Skin epidermis (tissue), 12 donors: ENCODE measurements at regions not wholly inside any gene's neighbourhood (a gene's known extent, or its start where the extent isn't known, plus 50 kb on each side); places are given as distances from the start of the nearest gene placed in this dataset.
"Not testable (repeated sequence)": the region's sequence is repeated elsewhere in the genome, so short reads cannot be mapped to it uniquely, and the experiment has no call there.

Experiments
- H3K27ac ChIP-seq, 21 experiments: fragments of 200-600 bp; sonication (generic) in 11 of 21; one replicate each; pipeline ENCODE4 v1.5.0; 2020; ENCODE audit warnings: mild to moderate bottlenecking in 3 of 21, inconsistent platforms in 2 of 21, moderate library complexity in 2 of 21
- H3K4me3 ChIP-seq, 7 experiments: fragments of 200-600 bp; sonication (generic) in 2 of 7; one replicate each; pipeline ENCODE4 v1.5.0; 2020; ENCODE audit warnings: inconsistent platforms in 2 of 7, mild to moderate bottlenecking in 2 of 7, moderate library complexity in 1 of 7

DNA sequence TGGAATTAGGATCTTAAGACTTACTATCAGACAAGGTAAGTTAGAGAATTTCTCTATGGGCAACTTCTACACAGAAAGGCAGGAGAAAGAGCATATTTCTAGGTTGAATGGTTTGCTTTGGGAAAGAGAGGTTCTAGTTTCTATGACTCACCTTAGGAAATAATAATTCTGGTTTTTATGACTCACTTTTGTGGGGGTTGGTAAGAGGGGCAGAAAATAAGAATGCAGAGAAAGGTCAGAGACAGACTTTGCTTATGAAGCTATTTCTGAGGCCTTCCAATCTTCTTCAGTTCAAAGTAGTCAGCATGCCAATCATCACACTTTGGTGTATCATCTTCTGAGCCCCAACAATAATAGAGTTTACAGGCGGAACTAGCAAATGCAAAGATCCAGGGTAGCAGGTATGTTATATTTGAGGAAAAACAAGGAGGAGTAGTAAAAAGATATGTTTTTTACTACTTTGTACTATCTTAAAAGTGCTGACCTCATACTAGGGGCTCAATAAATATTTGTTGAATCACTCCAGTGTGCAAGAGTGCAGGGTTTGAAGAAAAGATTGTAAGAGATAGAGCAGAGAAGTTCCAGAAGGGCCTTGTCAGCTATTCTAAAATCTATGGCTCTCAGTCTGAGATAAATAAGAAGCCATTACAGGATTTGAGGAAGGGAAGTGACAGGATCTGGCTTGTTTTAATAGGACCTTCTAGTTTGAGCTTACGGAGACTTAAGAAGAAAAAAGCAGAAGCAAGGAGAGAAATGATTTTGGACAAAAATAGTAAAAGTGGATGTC, 56.7 kb upstream of the LRFN5 start:
- no peak overlapping the region for H3K4me3 ChIP-seq
- H3K27ac ChIP-seq, result no peak overlapping the region

DNA sequence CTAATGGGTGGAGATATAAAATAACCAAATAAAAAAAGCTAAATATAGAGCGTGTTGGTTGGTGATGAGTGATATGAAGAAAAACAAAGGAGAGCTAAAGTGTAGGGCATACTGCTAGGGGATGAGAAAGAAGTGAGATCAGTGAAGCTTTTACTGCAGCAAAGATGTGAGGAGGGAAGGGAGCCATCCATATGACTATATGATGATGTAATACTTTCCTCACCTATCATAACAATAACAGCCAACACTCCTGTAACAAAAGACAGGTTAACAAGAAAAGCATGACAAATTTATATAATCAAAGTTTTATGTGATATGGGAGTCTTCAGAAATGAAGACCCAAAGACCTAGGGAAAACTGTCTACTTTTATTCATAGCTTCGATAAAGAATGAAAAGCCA, 57.4 kb upstream of the LRFN5 start:
- Histone ChIP-seq H3K4me3 (no peak overlapping the region), H3K27ac (no peak overlapping the region)

DNA sequence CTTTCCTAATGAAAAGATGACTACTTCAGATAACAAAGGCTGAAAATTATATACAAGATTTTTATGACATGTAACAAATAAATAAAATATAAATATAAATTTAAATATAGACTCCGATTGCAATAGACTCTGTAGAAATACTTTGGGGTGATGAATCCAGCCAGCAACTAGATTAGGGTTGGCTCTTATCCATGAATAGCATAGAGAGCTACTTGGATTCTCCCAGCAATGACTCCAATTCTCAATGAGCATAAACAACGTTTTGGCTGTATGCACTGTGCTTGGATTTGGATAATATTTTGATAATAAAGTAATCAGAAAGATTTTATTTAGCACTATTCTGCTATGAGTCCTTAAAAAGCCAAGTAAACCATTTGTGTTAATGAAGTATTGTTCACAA, 58.0 kb upstream of the LRFN5 start:
- Histone ChIP-seq H3K4me3 (no peak overlapping the region), H3K27ac (no peak overlapping the region)

DNA sequence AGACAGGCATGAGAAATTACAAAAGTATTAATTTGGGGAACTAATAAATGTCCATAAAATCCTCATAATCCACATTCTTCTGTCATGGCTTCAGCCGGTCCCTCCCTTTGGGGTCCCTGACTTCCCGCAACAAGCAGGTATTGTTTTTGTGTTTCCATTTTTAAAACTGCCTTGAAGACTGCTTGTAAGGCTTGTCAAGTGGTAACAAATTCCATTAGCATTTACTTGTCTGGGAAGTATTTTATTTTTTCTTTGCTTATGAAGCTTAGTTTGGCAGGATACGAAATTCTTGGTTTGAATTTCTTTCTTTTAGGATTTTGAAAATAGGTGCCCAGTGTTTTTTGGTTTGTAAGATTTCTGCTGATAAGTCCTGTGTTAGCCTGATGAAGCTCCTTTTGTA, 65.3 kb upstream of the LRFN5 start:
- Histone ChIP-seq H3K4me3 (no peak overlapping the region), H3K27ac (no peak overlapping the region)

DNA sequence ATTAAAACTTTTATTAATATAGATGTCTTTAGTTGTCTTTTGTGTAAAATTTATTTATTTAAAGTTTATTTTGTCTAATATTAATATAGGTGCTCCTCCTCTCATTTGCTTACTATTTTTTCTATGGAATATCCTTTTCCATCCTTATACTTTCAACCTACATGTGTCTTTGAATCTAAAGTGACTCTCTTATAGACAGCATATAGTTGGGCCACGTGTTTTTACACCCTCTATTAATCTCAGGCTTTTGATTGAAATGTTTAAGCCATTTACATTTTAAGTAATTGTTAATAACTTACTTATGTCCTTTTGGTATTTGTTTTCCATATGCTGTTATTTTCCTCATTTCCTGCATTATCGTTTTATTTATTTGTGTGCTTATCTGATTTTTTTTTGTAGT, 74.4 kb upstream of the LRFN5 start:
- Histone ChIP-seq H3K4me3 (no peak overlapping the region), H3K27ac (no peak overlapping the region)

DNA sequence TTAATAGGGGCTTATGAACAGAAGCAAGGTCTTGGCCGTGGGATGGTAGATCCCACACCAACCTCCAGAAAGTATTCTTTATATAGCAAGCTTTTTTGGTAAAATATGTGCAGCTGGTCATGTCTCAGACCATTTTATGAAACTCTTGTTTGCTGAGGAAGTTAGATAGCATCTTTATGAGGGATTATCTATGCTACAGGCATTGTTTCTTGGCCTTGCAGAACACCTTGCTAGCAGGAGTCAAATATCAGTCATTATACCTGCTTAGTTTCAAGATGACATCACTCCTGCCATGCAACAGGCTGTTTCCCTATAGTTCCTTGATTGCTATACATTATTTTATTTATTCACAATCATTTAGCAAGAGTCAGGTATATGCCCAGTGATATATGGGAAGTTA, 84.8 kb upstream of the LRFN5 start:
- Histone ChIP-seq H3K4me3 (no peak overlapping the region), H3K27ac (no peak overlapping the region)

DNA sequence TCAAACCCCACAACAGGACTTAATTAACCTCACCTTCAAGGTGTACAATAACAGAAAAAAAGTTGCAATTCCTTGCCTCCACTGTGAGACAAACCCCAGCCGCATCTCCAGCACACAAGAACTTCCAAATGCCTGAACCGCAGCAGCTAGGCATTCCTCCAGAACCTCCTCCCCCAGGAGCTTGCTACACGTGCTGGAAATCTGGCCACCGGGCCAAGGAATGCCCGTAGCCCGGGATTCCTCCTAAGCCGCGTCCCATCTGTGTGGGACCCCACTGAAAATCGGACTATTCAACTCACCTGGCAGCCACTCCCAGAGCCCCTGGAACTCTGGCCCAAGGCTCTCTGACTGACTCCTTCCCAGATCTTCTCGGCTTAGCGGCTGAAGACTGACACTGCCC, 88.6 kb upstream of the LRFN5 start:
- not testable (repeated sequence) for H3K4me3 ChIP-seq, H3K27ac ChIP-seq

DNA sequence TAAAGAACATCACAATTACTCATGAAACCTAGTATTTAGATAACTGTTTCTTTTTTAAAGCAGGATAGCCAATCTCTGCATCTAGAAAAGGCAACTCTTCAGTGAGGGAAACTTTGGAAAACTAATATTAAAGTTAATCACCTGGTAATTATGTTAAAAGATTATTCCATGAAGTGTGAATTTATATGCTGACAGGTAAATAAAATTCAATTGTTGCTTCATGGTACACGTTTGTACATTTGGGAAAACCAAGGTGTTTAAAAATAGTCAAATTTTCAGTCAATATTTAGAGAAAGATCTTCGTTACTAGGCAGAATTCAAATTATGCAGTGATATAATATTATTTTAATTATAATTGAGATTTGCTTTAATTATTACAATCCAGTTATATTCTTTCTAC, 100.1 kb upstream of the LRFN5 start:
- Histone ChIP-seq H3K4me3 (no peak overlapping the region), H3K27ac (no peak overlapping the region)

DNA sequence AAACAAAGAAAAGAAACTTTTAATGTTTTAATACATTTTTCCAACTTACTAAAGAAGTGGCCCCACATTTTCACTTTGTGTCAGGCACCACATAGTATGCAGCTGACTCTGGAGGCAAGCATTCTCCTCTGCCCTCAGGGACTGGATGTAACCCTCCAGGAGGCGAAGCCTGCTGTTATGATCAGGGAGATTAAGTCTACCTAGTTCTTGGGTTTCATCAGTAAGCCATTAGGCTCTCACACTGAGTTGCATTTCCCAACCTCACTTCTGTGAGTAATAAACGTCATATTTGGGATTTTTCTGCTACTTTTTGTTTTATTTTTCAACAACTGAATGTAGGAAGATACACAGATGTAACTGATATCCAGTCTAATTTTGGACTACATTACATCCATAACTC, 101.2 kb upstream of the LRFN5 start:
- Histone ChIP-seq H3K27ac (no peak overlapping the region), H3K4me3 (no peak overlapping the region)

DNA sequence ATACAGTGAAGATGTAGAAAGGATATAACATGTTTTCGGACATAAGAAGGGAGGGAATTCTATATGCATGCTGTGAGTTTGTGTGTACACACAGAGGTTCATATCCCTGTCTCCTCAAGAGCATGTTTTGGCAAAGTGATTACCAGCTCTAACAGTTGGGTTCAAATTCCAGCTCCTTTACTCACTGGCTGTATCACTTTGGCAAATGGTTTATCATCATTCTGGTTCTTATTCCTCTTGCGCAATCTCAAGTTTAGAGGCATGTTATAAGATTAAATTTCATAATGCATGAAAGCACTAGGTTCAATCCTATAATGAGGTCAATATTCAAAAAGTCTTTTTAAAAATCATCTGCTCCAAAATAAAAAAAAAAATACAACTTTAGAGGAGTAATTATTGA, 107.7 kb upstream of the LRFN5 start:
- H3K27ac ChIP-seq, result no peak overlapping the region
- H3K4me3 ChIP-seq, result no peak overlapping the region

DNA sequence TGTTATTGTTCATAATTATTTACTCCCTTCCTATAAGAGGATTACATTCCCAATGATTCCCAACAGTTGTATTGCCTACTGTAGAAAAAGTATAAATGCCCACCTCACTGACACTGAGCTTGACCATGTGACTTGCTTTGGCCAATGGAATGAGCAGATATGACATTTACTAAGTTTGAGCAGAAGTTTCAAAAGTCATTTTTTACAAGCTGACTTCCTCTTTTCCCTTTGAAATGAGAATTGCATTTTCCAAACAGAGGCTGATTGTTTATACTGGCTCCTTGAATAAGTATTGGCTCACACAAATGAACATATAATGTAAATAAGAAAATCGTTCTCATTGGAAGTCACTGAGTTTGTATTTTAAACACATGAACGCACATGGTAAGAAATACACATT, 116.4 kb upstream of the LRFN5 start:
- H3K27ac ChIP-seq, result no peak overlapping the region

DNA sequence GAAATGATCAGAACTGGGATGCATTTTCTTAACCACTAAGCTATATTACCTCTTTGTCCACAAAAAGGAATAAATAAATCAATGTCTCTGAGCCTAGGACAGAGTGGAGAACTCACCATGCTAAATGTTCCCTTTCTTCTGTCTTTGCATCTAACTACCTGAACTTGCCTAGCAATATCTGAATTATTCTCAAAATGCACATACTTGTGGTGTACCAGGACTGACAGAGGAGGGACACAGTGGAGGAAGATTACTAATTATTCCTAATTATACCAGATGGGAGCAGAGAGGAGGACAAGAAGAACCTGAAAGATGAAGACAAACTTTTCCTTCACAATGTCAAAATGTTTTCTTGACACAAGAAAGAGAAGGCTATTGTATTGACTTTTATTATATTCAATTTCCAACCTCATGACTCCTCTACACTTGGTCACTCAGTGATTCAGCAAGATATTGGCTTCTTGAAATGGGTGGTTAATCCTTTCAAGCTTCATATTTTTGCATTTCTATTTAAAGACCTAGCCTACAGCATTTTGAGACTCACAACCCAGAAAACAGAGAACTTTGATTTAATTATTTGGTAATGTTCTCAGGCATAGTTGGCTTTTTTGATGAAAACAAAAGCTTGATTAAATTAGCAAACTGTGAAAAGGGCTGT, 117.2 kb upstream of the LRFN5 start:
- no peak overlapping the region for H3K4me3 ChIP-seq
- H3K27ac ChIP-seq, result no peak overlapping the region

More for the DNA sequence above, 116.4 kb upstream of the LRFN5 start:
- no peak overlapping the region for H3K4me3 ChIP-seq

DNA sequence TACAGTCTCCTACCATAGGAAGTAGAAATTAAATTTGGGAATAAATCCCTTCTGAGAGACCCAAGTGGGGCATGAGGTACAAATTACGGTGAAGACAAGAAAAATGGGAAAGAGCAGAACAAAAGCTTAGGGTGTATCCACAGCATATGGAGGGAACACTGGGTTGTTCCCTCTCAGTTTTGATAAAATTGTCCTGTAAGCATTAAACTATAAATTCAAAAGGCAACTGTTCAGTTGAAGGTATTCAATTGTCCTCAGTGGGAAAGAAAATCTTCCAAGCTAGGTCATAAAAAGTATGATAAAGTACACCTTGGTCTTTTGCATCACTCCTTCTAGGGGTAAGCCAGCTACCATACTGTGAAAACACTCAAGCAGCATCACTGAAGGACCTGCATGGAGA, 118.3 kb upstream of the LRFN5 start:
- no peak overlapping the region for H3K4me3 ChIP-seq
- H3K27ac ChIP-seq, result no peak overlapping the region

DNA sequence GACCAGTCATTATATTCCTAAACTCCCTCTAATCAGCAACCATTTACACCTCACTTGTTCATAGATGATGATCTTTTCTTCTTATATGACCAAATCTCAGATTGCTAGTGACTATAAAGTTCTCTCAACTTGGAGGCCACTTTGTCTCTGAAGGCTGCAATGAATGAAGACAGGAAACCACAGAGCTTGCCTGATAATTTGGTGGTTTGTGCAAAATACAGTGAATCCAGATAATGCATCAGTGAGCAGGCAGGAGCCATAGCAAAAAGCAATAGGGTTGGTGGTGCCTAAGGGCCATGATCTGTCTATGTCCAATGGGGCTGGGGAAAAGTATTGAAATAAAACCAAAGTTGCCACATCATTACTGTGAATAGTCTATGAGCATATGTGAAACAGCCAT, 123.8 kb upstream of the LRFN5 start:
- H3K27ac ChIP-seq, result no peak overlapping the region
- H3K4me3 ChIP-seq, result no peak overlapping the region

DNA sequence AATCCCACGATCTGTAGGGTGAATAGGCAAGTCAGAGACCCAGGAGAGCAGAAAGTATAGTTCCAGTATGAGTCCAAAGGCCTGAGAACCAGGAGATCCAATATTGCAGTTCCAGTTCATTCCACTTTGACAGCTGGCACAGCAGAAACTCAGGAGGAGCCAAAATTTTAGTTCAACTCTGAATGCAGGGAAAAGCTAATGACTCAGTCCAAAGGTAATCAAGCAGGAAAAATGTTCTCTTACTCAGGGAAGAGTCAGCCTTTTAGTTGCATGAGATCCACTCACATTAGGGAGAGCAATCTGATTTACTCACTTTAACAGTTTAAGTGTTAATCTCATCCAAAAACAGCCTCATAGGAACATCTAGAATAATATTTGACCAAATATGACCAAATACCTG, 130.2 kb upstream of the LRFN5 start:
- Histone ChIP-seq H3K27ac (no peak overlapping the region), H3K4me3 (no peak overlapping the region)

DNA sequence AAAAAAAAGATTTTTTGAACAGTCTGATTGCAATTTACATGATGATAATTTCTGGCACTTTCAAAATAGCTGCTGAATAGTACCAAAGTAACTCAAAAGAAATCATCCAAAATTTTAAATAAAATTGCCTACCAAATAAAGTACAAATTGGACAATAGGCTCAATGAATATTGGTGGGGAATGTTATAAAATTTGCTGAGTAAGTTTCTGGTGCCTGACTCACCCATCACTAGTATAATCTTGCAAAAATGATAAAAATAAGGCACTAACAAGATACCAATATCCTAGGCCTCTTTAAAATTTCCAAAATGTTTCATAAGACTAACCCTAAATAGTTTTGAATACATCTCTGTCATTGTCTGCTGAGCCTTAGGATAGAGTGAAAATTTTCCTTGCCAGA, 145.3 kb upstream of the LRFN5 start:
- Histone ChIP-seq H3K27ac (no peak overlapping the region), H3K4me3 (no peak overlapping the region)

DNA sequence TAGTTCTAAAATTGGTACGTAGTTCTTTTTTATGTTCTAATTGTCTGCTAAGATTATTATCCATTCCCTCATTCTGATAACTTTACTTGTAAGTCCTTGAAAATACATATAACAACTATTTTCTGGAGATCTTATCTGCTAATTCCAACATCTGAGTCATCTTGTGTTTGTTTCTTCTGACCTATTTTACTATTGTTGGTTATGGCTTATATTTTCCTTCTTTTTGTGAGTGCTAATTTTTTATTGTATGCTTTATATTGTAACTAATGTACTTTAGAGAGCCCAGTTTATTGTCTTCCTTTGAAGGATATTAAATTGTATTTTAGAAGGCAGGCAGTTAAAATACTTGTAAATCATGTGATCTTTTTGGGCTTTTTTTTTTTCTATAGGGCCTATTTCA, 149.3 kb upstream of the LRFN5 start:
- H3K4me3 ChIP-seq, result no peak overlapping the region
- no peak overlapping the region for H3K27ac ChIP-seq

DNA sequence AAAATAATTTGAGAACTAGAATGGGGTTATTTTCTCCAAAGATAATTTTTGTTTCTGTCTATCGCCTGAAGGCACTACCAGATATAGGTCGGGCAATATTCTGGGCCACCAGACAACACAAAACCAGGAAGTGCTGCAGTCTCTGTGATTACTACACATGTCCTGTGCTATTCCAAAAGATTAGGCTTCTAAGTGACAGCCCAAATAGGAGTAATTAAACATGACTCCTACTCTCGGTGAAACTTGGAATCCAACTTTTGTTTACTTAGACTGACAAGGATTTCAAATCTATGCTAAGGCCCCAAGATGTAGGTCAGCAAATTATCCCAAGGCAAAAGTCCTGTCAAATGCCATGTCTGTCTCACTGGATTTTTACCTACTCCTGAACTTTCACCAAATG, 157.6 kb upstream of the LRFN5 start:
- H3K27ac ChIP-seq, result no peak overlapping the region
- no peak overlapping the region for H3K4me3 ChIP-seq

DNA sequence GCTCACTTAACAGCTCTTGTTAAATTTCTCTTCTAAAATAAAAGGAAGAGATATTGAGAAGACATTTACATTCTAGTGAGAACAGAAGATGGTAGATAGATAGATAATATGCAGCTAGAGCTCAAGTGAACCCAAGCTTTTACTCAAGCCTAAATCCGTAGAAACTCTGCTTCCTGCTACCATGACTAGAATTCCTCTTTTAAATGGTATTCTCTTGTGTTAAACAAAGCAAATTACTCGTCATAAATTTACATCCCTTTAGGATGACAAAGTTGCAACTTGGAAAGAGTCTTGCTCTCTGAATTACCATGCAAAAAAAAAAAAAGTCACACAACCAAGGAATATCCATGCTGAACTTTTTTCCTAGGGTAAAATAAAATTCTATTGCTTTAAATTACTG, 160.7 kb upstream of the LRFN5 start:
- no peak overlapping the region for H3K4me3 ChIP-seq

DNA sequence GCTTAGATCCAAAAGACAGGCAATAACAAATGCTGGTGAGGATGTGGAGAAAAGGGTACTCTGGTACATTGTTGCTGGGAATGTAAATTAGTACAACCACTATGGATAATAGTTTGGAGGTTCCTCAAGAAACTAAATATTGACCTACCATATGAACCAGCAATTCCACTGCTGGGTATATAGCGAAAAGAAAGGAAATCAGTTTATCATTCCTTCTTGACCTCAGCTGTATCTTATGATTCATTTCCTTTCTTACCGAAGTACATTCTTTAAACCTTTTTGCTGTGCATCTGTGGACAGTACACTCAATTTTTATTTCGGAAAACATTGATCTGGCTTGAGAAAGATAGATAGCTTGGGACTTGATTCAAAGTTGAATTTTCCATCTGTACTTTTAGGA, 183.2 kb upstream of the LRFN5 start:
- no peak overlapping the region for H3K27ac ChIP-seq
- no peak overlapping the region for H3K4me3 ChIP-seq

More for the DNA sequence above, 160.7 kb upstream of the LRFN5 start:
- no peak overlapping the region for H3K27ac ChIP-seq

DNA sequence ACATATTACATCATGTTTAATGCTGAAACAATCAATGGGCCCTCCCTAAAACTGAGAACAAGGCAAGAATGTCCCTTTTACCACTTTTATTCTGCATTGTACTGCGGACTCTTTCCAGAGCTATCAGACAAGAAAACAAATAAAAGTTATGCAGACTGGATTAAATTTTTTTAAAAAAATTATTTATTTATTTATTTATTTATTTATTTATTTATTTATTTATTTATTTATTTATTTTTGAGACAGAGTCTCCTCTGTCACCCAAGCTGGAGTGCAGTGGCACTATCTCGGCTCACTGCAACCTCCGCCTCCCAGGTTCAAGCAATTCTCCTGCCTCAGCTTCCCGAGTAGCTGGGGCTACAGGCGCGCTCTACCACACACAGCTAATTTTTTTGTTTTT, 185.4 kb upstream of the LRFN5 start:
- H3K27ac ChIP-seq, H3K4me3 ChIP-seq: not testable (repeated sequence)

DNA sequence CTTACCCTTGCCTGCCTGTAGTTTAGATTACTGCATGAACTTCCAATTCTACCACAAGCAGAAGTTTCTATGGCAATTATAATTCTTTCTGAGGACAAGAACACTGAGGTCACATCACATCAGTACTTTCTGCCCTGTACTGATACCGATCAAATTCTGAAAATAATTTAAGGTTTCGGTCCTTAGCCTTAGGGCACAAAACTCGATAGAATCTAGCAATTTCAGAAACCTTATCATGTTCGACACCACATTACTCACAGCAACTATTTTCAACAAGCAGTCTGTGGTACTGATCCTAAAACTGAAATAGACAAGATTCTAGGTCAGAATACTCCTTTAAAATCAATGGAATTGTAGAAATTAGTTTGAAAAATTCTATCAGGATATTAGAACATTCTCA, 187.0 kb upstream of the LRFN5 start:
- Histone ChIP-seq H3K4me3 (no peak overlapping the region), H3K27ac (no peak overlapping the region)
